ENCODE measurements at regions not wholly inside any gene's neighbourhood (a gene's known extent, or its start where the extent isn't known, plus 50 kb on each side); places are given as distances from the start of the nearest gene placed in this dataset.

- TF ChIP-seq ZHX2 (IDR thresholded peaks at IDR 0.05; ENCODE audit: low read depth) (no peak), ZHX2 (CRISPR knock-in tag; IDR thresholded peaks at IDR 0.05; ENCODE audit: borderline replicate concordance) (no peak), DNMT3B (CRISPR knock-in tag; conservative IDR thresholded peaks at IDR 0.05) (no peak)
Measured at GRCh38 chr2:125227843-125228392, 1202.8 kb downstream of the CNTNAP5 start (continued).

- Histone ChIP-seq H3K27me3 (ENCODE audit: control insufficient read depth in 1 of 2, insufficient read depth in 2 of 2, low read length in 2 of 2) (no peaks in the 10 kb centered on the region), H3K4me1 (ENCODE audit: insufficient read depth, low read length) (no peaks in the 10 kb centered on the region), H3K79me2 (ENCODE audit: insufficient read depth, low read length) (no peaks in the 10 kb centered on the region), H3K9me3 (ENCODE audit: low read length) (peaks cover 45% of the 10 kb centered on the region), H3K4me3 (replicated peaks in 1 of 3; ENCODE audit: insufficient read depth in 1 of 3, low read depth in 2 of 3, low read length in 3 of 3) (no peak overlapping the region), H4K20me1 (ENCODE audit: insufficient read depth, low read length) (no peaks in the 10 kb centered on the region), H2AFZ (ENCODE audit: low read length) (no peak overlapping the region), H3K4me2 (ENCODE audit: low read depth, low read length) (no peak overlapping the region), H3K9ac (ENCODE audit: insufficient read depth, low read depth, low read length) (no peak overlapping the region), H3K36me3 (replicated peaks in 1 of 2; ENCODE audit: control insufficient read depth in 1 of 2, insufficient read depth in 2 of 2, low read length in 2 of 2) (no peaks in the 10 kb centered on the region), H3K27ac (ENCODE audit: extremely low read length, insufficient read depth, low read length) (no peak overlapping the region)
- ATAC-seq (no peak), DNase-seq (ENCODE audit: low spot score) (no peak), FAIRE-seq (no peak)
- intact Hi-C loops (cut with micrococcal nuclease; ENCODE audit: unreplicated experiment) (loop anchor here (10.0 kb wide), 1 partner anchor 76 kb away; no protein-coding TSS in a partner anchor), in situ Hi-C loops (cut with HindIII; ENCODE audit: extremely low pct_ligation_motif_present, low pct_unique_long_range_greater_than_20kb) (no loop called here)
- CTCF ChIA-PET (ENCODE audit: low intra/inter-chr PET ratio, low total read pairs) = no interaction called here
- no peak for TF ChIP-seq ZNF563 (CRISPR knock-in tag; IDR thresholded peaks at IDR 0.05)
- no peak for TF ChIP-seq ZNF777 (CRISPR knock-in tag; IDR thresholded peaks at IDR 0.05)
- peak; percentile 95 for TF ChIP-seq CREB1 (IDR thresholded peaks at IDR 0.05)
- no peak for TF ChIP-seq CREB1 (CRISPR knock-in tag; IDR thresholded peaks at IDR 0.05)
- TF ChIP-seq ZMAT3 (CRISPR knock-in tag; conservative IDR thresholded peaks at IDR 0.05) = no peak
- TF ChIP-seq ATF7 (IDR thresholded peaks at IDR 0.05) = peak; percentile 95
- TF ChIP-seq ATF7 (CRISPR knock-in tag; IDR thresholded peaks at IDR 0.05) = no peak
- POLR2A ChIA-PET = no interaction called here
- 21% methylated on average over 6 of the region's 6 CpGs for WGBS (ENCODE audit: low lambda C conversion rate)
- no TSS peak for BruUV-seq (replicated peaks)
Measured at GRCh38 chr2:125240870-125241269, 1215.8 kb downstream of the CNTNAP5 start.

All from HepG2 (cell line).